Small intestine (tissue), 7 donors: ENCODE measurements at regions not wholly inside any gene's neighbourhood (a gene's known extent, or its start where the extent isn't known, plus 50 kb on each side); places are given as distances from the start of the nearest gene placed in this dataset.
A peak's percentile ranks its signal among the peaks of the same experiment; 100 is the strongest.

Experiments
- DNase-seq, 2 donors: peaks; one replicate each; pipeline versions ENCODE4 v3.0.0 to v3.0.0-alpha.2; 2013
- FAIRE-seq: peaks from 2 replicates; lab custom pipeline; 2012; peaks lifted over from hg19 to GRCh38; lab: Jason Lieb, UNC
- H3K27ac ChIP-seq, 3 donors: one replicate each; pipeline ENCODE4 v1.5.1; 2013; ENCODE audit warnings: low read length in 2 of 3, mild to moderate bottlenecking in 2 of 3, control low read depth in 1 of 3, inconsistent platforms in 1 of 3, low read depth in 1 of 3, moderate library complexity in 1 of 3
- H3K27me3 ChIP-seq, 3 donors: one replicate each; pipeline ENCODE4 v1.6.1; 2013; ENCODE audit warnings: low read length in 3 of 3, inconsistent platforms in 1 of 3; ENCODE audit not compliant: control insufficient read depth in 3 of 3, insufficient read depth in 3 of 3
- H3K36me3 ChIP-seq, 3 donors: one replicate each; pipeline ENCODE4 v1.6.1; 2013; ENCODE audit warnings: low read length in 3 of 3, inconsistent platforms in 1 of 3, low read depth in 1 of 3, mild to moderate bottlenecking in 1 of 3, moderate library complexity in 1 of 3; ENCODE audit not compliant: control insufficient read depth in 3 of 3, insufficient read depth in 2 of 3
- H3K4me1 ChIP-seq, 3 donors: one replicate each; pipeline ENCODE4 v1.6.1; 2013; ENCODE audit warnings: low read length in 2 of 3, inconsistent platforms in 1 of 3, low read depth in 1 of 3, mild to moderate bottlenecking in 1 of 3, moderate library complexity in 1 of 3; ENCODE audit not compliant: control insufficient read depth in 3 of 3, insufficient read depth in 2 of 3
- H3K4me3 ChIP-seq, 3 donors: one replicate each; pipeline ENCODE4 v1.5.1; 2013; ENCODE audit warnings: low read length in 3 of 3, control low read depth in 1 of 3, inconsistent platforms in 1 of 3, low read depth in 1 of 3, mild to moderate bottlenecking in 1 of 3, moderate library complexity in 1 of 3
- H3K9me3 ChIP-seq, 2 donors: one replicate each; pipeline ENCODE4 v1.6.1; 2013; ENCODE audit warnings: low read depth in 1 of 2, low read length in 1 of 2; ENCODE audit not compliant: control insufficient read depth in 2 of 2, insufficient read depth in 1 of 2
- WGBS, 3 donors: extraction: QIAGEN DNeasy Blood & Tissue Kit; methylation state at CpG; one replicate each; pipeline ENCODE4 v1.1.7; 2013; 5-methylcytosine and 5-hydroxymethylcytosine counted together
- donor health status: healthy with polysubstance abuse.
- donor health status: control.
- donor health status: control.
- donor health status: Bipolar disorder and iron deficiency.
- donor health status: healthy.

DNA sequence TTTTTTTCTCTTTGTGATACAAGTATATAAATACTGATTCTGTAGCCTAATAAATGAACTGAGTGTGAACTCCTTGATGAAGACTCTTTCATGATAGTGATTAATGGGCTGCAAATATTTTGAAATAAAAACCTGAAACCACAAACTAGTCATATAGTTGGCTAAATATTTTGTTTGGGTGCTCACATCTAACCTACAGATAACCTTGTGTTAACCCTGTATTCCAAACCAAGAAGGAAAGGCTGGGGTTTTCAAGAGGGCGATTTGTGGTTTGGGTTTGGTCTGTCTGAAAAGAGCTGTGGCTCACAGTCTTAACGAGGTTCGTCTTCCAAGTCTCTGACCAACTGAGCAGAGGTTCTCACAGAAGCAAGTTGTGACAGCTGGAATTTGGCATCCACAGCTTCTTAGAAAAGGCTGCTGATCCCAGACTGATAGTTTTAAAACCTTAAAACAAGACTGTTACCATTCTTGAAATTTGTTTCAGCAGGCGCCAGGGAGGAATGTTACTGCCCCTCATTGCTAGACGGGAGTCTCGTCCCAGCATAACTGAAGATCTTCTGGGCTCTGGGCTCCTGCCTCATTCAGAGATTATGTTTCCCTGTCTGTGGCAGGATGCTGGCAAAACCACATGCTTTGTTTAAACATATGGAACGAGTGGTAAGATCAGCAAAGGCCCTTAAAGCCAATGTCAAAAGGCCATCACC, 736.4 kb upstream of the MARCKS start:
- DNase-seq (no peak), FAIRE-seq (no peak)
- no peaks in the 10 kb centered on the region for H3K9me3 ChIP-seq
- no peaks in the 10 kb centered on the region for H3K36me3 ChIP-seq
- no peak overlapping the region for H3K27ac ChIP-seq
- no peaks in the 10 kb centered on the region for H3K27me3 ChIP-seq
- H3K4me3 ChIP-seq: no peak overlapping the region
- 54 to 72% (median 70%) methylated on average over 7 of the region's 7 CpGs for WGBS, 3 donors
- no peaks in the 10 kb centered on the region for H3K4me1 ChIP-seq

GRCh38 chr6:113121571-113121970, 735.6 kb upstream of the MARCKS start:
- no peak for FAIRE-seq
- H3K4me3 ChIP-seq: no peak overlapping the region
- no peak overlapping the region for H3K27ac ChIP-seq
- H3K9me3 ChIP-seq: no peaks in the 10 kb centered on the region
- H3K27me3 ChIP-seq: no peaks in the 10 kb centered on the region
- H3K4me1 ChIP-seq: no peaks in the 10 kb centered on the region
- no peaks in the 10 kb centered on the region for H3K36me3 ChIP-seq
- 74 to 79% (median 78%) methylated on average over 2 of the region's 2 CpGs for WGBS, 3 donors
- DNase-seq: no peak

GRCh38 chr6:113122060-113122459, 735.1 kb upstream of the MARCKS start:
- no peak for FAIRE-seq
- no peak for DNase-seq
- Histone ChIP-seq H3K4me1 (no peaks in the 10 kb centered on the region), H3K27ac (no peak overlapping the region), H3K4me3 (no peak overlapping the region), H3K9me3 (no peaks in the 10 kb centered on the region), H3K36me3 (no peaks in the 10 kb centered on the region), H3K27me3 (no peaks in the 10 kb centered on the region)
- 69 to 79% (median 69%) methylated on average over 1 of the region's 1 CpG for WGBS, 3 donors

DNA sequence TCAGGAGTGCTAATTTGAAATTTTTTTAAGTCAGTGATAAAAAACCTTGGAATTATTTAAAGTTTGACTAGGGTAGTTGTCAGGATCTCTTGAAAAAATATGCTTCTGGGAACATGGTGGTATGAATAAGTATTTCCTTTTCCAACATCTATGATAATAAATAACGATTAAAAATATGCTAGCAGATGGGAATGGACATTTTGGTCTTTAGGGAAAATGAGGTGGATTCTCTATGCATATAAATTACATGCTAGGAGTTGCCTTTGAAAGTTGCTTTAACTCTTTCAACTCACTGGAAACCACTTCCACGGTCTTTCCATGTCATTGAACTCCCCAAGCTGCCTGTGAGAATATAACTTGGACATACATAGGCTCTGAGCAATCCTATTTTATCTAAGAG, 731.5 kb upstream of the MARCKS start:
- Histone ChIP-seq H3K4me1 (no peaks in the 10 kb centered on the region), H3K27ac (no peak overlapping the region), H3K36me3 (no peaks in the 10 kb centered on the region), H3K9me3 (no peaks in the 10 kb centered on the region), H3K27me3 (no peaks in the 10 kb centered on the region), H3K4me3 (no peak overlapping the region)
- FAIRE-seq (no peak), DNase-seq (no peak)
- WGBS, 3 donors: 57 to 72% (median 67%) methylated on average over 2 of the region's 2 CpGs

- H3K4me3 ChIP-seq: no peak overlapping the region
- no peaks in the 10 kb centered on the region for H3K9me3 ChIP-seq
- H3K4me1 ChIP-seq: no peaks in the 10 kb centered on the region
- no peak for DNase-seq
- no peaks in the 10 kb centered on the region for H3K27me3 ChIP-seq
- no peak for FAIRE-seq
- H3K27ac ChIP-seq: no peak overlapping the region
- WGBS, 3 donors: 80 to 89% (median 82%) methylated on average over 5 of the region's 5 CpGs
- H3K36me3 ChIP-seq: no peaks in the 10 kb centered on the region
Measured at GRCh38 chr6:113127786-113128419, 729.2 kb upstream of the MARCKS start.

DNA sequence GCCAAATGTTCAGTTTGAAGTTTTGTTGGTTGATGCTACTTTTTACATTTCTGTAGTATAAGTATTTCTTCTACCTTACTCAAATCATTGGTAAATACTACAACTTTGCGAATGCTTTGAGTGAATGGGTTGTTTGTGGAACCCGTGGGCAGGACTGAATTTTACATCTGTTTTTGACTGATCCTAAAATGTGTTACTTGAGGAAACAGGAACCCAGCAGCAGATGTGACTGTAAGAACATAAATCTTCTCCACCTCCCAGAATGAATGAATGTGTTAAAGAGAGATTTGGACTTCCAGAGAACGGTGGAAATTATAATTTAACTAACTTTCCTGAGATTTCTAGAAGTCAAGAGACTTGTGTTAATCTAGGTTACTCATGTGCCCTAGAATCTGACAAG, 728.5 kb upstream of the MARCKS start:
- Histone ChIP-seq H3K36me3 (no peaks in the 10 kb centered on the region), H3K4me3 (no peak overlapping the region), H3K27me3 (no peaks in the 10 kb centered on the region), H3K27ac (no peak overlapping the region), H3K9me3 (no peaks in the 10 kb centered on the region), H3K4me1 (no peaks in the 10 kb centered on the region)
- WGBS, 3 donors: 67 to 83% (median 73%) methylated on average over 3 of the region's 3 CpGs
- DNase-seq (no peak), FAIRE-seq (no peak)

GRCh38 chr6:113129991-113130390, 727.2 kb upstream of the MARCKS start:
- no peak for DNase-seq
- Histone ChIP-seq H3K27ac (no peak overlapping the region), H3K4me1 (no peaks in the 10 kb centered on the region), H3K27me3 (no peaks in the 10 kb centered on the region), H3K36me3 (no peaks in the 10 kb centered on the region), H3K4me3 (no peak overlapping the region), H3K9me3 (no peaks in the 10 kb centered on the region)
- 26 to 52% (median 44%) methylated on average over 2 of the region's 2 CpGs for WGBS, 3 donors
- FAIRE-seq: no peak

- Histone ChIP-seq H3K4me3 (no peak overlapping the region), H3K27ac (no peak overlapping the region), H3K4me1 (no peaks in the 10 kb centered on the region), H3K9me3 (no peaks in the 10 kb centered on the region), H3K36me3 (no peaks in the 10 kb centered on the region), H3K27me3 (no peaks in the 10 kb centered on the region)
- FAIRE-seq (no peak), DNase-seq (peak in 1 of 2 donors; percentile 1)
- 51 to 70% (median 68%) methylated on average over 7 of the region's 7 CpGs for WGBS, 3 donors
Measured at GRCh38 chr6:113137426-113137825, 719.7 kb upstream of the MARCKS start.
